ENCODE measurements at regions not wholly inside any gene's neighbourhood (a gene's known extent, or its start where the extent isn't known, plus 50 kb on each side); places are given as distances from the start of the nearest gene placed in this dataset.

DNA sequence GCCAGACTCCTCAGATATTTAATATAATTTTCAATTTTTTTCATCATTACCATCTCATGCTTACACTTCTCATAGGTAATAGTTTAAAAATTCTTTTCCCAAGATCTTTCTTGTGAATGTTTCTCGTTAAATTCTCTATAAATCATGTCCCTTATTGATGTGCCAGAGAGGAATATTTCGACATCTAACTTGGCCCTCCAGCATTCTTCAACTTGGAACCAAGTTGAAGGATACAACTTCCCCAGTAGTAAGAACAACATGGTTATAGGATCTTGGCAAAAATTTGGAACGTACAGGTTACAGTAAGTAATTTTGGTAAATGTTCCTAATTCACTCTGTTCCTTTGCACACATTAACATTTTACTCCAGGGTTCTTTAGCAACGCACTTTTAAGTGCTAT, 731.8 kb downstream of the CDH11 start:
- Histone ChIP-seq H3K9me3 (no peaks in the 10 kb centered on the region), H3K4me3 (no peak overlapping the region), H3K27ac (peak overlapping the region in 1 of 12 donors; percentile 47), H3K36me3 (no peaks in the 10 kb centered on the region), H3K27me3 (no peaks in the 10 kb centered on the region), H3K4me1 (peaks cover 0 to 16% (median 0%) of the 10 kb centered on the region in 12 donors)
- intact Hi-C loops (cut with DNase I): no loop called here
- 82 to 90% (median 86%) methylated on average over 4 of the region's 4 CpGs for WGBS, 4 donors
- ATAC-seq: no peak
- DNase-seq: no peak
- TF ChIP-seq, protein P1, sequence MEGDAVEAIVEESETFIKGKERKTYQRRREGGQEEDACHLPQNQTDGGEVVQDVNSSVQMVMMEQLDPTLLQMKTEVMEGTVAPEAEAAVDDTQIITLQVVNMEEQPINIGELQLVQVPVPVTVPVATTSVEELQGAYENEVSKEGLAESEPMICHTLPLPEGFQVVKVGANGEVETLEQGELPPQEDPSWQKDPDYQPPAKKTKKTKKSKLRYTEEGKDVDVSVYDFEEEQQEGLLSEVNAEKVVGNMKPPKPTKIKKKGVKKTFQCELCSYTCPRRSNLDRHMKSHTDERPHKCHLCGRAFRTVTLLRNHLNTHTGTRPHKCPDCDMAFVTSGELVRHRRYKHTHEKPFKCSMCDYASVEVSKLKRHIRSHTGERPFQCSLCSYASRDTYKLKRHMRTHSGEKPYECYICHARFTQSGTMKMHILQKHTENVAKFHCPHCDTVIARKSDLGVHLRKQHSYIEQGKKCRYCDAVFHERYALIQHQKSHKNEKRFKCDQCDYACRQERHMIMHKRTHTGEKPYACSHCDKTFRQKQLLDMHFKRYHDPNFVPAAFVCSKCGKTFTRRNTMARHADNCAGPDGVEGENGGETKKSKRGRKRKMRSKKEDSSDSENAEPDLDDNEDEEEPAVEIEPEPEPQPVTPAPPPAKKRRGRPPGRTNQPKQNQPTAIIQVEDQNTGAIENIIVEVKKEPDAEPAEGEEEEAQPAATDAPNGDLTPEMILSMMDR (IDR thresholded peaks at IDR 0.05): no peak
- no peak for TF ChIP-seq POLR2A (IDR thresholded peaks at IDR 0.05)

DNA sequence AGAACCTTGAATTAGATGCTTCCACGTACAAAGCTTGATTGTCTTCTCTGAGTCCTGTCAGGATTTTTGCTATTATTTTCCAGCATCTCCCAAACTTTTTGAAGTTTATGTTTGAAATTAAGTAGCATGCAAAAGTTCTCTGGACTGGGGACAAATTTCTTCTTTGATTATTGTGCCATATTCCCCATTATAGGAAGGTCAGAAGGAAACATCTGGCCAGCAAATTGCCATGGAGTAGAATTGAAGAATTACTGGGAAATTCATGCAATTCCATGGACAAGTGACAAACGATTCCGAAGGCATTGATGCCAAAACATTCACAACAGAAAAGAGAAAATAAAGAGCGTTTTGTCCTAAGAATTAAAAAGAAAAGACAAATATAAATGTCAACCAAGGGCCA, 737.2 kb downstream of the CDH11 start:
- ATAC-seq: no peak
- intact Hi-C loops (cut with DNase I): no loop called here
- no peaks in the 10 kb centered on the region for H3K36me3 ChIP-seq
- no peak overlapping the region for H3K27ac ChIP-seq
- no peak for DNase-seq
- WGBS, 4 donors: 52 to 73% (median 66%) methylated on average over 4 of the region's 4 CpGs
- no peaks in the 10 kb centered on the region for H3K9me3 ChIP-seq
- no peaks in the 10 kb centered on the region for H3K27me3 ChIP-seq
- no peaks in the 10 kb centered on the region for H3K4me1 ChIP-seq
- no peak overlapping the region for H3K4me3 ChIP-seq
- TF ChIP-seq, protein P1 (IDR thresholded peaks at IDR 0.05): no peak
- no peak for TF ChIP-seq POLR2A (IDR thresholded peaks at IDR 0.05)

DNA sequence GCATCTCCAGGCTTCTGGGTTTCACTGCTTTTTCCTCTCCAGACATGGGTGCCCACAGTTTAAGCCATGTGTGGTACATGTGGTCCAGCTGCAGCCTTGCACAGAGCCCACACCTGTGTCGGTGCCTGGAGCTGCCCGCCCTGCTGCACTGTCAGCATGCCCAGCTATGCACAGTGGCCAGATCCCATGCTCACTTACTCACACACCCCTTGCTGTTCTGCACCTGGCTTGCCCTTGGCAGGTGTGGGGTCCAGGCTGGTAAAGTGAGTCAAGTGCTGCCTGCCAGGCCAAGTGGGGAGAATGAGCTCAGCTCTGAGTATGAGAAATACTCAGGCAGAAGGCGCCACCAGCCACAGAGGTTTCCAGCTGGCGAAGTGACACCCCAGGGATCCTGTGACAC, 739.9 kb downstream of the CDH11 start:
- peak in 1 of 5 donors; percentile 10 for DNase-seq
- H3K4me1 ChIP-seq: no peaks in the 10 kb centered on the region
- no peak for TF ChIP-seq POLR2A (IDR thresholded peaks at IDR 0.05)
- TF ChIP-seq, protein P1 (IDR thresholded peaks at IDR 0.05): no peak
- H3K36me3 ChIP-seq: no peaks in the 10 kb centered on the region
- H3K4me3 ChIP-seq: no peak overlapping the region
- H3K27ac ChIP-seq: no peak overlapping the region
- 92 to 96% (median 95%) methylated on average over 4 of the region's 4 CpGs for WGBS, 4 donors
- H3K9me3 ChIP-seq: no peaks in the 10 kb centered on the region
- ATAC-seq: no peak
- intact Hi-C loops (cut with DNase I): no loop called here
- H3K27me3 ChIP-seq: no peaks in the 10 kb centered on the region

DNA sequence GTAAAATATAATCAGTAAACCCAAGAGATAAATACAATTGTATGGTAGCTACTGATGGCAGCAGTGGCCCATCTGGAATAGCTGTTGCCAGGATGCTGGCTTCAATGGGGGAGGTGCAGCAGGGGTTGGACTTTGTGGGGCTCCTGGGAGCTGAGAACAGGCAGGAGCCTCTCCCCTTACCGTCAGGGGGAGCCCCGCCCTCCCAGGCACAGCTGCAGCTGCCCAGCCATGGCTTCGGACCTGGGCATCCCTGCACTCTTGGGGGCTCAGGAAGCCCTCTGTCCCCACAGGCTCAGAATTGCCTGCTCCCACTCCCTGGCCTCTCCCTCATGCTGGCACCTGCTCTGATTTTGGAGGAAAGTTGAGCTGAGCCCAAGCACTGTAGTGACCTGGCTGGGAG, 741.1 kb downstream of the CDH11 start:
- DNase-seq (no peak), ATAC-seq (no peak)
- 56 to 81% (median 81%) methylated on average over 3 of the region's 3 CpGs; no CpG with 5 or more reads in 1 of the 4 donors for WGBS, 4 donors
- H3K4me1 ChIP-seq: no peaks in the 10 kb centered on the region
- no peak overlapping the region for H3K27ac ChIP-seq
- H3K36me3 ChIP-seq: no peaks in the 10 kb centered on the region
- H3K27me3 ChIP-seq: no peaks in the 10 kb centered on the region
- intact Hi-C loops (cut with DNase I): no loop called here
- no peak overlapping the region for H3K4me3 ChIP-seq
- H3K9me3 ChIP-seq: no peaks in the 10 kb centered on the region
- TF ChIP-seq, protein P1 (IDR thresholded peaks at IDR 0.05): no peak
- TF ChIP-seq POLR2A (IDR thresholded peaks at IDR 0.05): no peak
